GM19468 (cell line): ENCODE measurements at regions not wholly inside any gene's neighbourhood (a gene's known extent, or its start where the extent isn't known, plus 50 kb on each side); places are given as distances from the start of the nearest gene placed in this dataset.
"Not testable (repeated sequence)": the region's sequence is repeated elsewhere in the genome, so short reads cannot be mapped to it uniquely, and the experiment has no call there.

Experiments
- ATAC-seq: cut with Tn5 transposase; IDR thresholded peaks from one replicate; pipeline ENCODE4 v1.9.1; 2021; ENCODE audit warnings: mild to moderate bottlenecking, moderate library complexity, moderate number of reproducible peaks; ENCODE audit not compliant: unreplicated experiment; ENCODE audit errors: extremely low read depth

- ATAC-seq = not testable (repeated sequence)
Measured at GRCh38 chr14:105620865-105621471, 94.6 kb downstream of the TMEM121 start.

GRCh38 chr14:105621479-105622328 is 95.3 kb downstream of the TMEM121 start:
- ATAC-seq = not testable (repeated sequence)

- no peak for ATAC-seq
Measured at GRCh38 chr14:105622329-105622955, 96.1 kb downstream of the TMEM121 start.

GRCh38 chr14:105623178-105623577 is 96.8 kb downstream of the TMEM121 start:
- not testable (repeated sequence) for ATAC-seq

GRCh38 chr14:105624346-105624745 is 98.0 kb downstream of the TMEM121 start:
- not testable (repeated sequence) for ATAC-seq

- not testable (repeated sequence) for ATAC-seq
Measured at GRCh38 chr14:105624749-105625434, 98.5 kb downstream of the TMEM121 start.

GRCh38 chr14:105625448-105625847 is 99.1 kb downstream of the TMEM121 start:
- not testable (repeated sequence) for ATAC-seq

- ATAC-seq = not testable (repeated sequence)
Measured at GRCh38 chr14:105626111-105626510, 99.7 kb downstream of the TMEM121 start.

GRCh38 chr14:105626651-105627050 is 100.3 kb downstream of the TMEM121 start:
- not testable (repeated sequence) for ATAC-seq

GRCh38 chr14:105627287-105627686 is 100.9 kb downstream of the TMEM121 start:
- not testable (repeated sequence) for ATAC-seq

GRCh38 chr14:105627701-105628100 is 101.3 kb downstream of the TMEM121 start:
- no peak for ATAC-seq

GRCh38 chr14:105628126-105628525 is 101.7 kb downstream of the TMEM121 start:
- ATAC-seq = not testable (repeated sequence)

- not testable (repeated sequence) for ATAC-seq
Measured at GRCh38 chr14:105628531-105629067, 102.2 kb downstream of the TMEM121 start.

- ATAC-seq = not testable (repeated sequence)
Measured at GRCh38 chr14:105629091-105629885, 102.9 kb downstream of the TMEM121 start.

GRCh38 chr14:105629886-105630215 is 103.5 kb downstream of the TMEM121 start:
- no peak for ATAC-seq

GRCh38 chr14:105630293-105630934 is 104.0 kb downstream of the TMEM121 start:
- ATAC-seq = not testable (repeated sequence)

- not testable (repeated sequence) for ATAC-seq
Measured at GRCh38 chr14:105630935-105631779, 104.8 kb downstream of the TMEM121 start.

- ATAC-seq = no peak
Measured at GRCh38 chr14:105632010-105632409, 105.6 kb downstream of the TMEM121 start.
